ENCODE measurements at regions not wholly inside any gene's neighbourhood (a gene's known extent, or its start where the extent isn't known, plus 50 kb on each side); places are given as distances from the start of the nearest gene placed in this dataset.
A peak's percentile ranks its signal among the peaks of the same experiment; 100 is the strongest.

GRCh38 chr2:145185696-145186095 lies 665.8 kb upstream of the ZEB2 start:
- intact Hi-C loops (cut with DNase I): no loop called here
- H3K4me1 ChIP-seq: no peaks in the 10 kb centered on the region
- no peak for TF ChIP-seq EP300 (IDR thresholded peaks at IDR 0.05)
- TF ChIP-seq POLR2AphosphoS5 (IDR thresholded peaks at IDR 0.05): no peak
- no peak for TF ChIP-seq POLR2A (IDR thresholded peaks at IDR 0.05)
- TF ChIP-seq CTCF (IDR thresholded peaks at IDR 0.05): no peak
- H3K9me3 ChIP-seq: no peaks in the 10 kb centered on the region
- no peaks in the 10 kb centered on the region for H3K36me3 ChIP-seq
- no peaks in the 10 kb centered on the region for H3K27me3 ChIP-seq
- no peak overlapping the region for H3K4me3 ChIP-seq
- 95 to 97% methylated on average over 3 of the region's 3 CpGs for WGBS, 2 donors
- no peak for DNase-seq
- peak overlapping the region in 1 of 4 donors; percentile 37 for H3K27ac ChIP-seq

GRCh38 chr2:145184741-145185651 lies 665.1 kb upstream of the ZEB2 start:
- H3K9me3 ChIP-seq: no peaks in the 10 kb centered on the region
- H3K36me3 ChIP-seq: no peaks in the 10 kb centered on the region
- H3K27me3 ChIP-seq: no peaks in the 10 kb centered on the region
- H3K27ac ChIP-seq: peak overlapping the region in 1 of 4 donors; percentile 37
- DNase-seq: no peak
- intact Hi-C loops (cut with DNase I): no loop called here
- 63 to 64% methylated on average over 5 of the region's 5 CpGs for WGBS, 2 donors
- H3K4me3 ChIP-seq: no peak overlapping the region
- TF ChIP-seq POLR2A (IDR thresholded peaks at IDR 0.05): no peak
- H3K4me1 ChIP-seq: no peaks in the 10 kb centered on the region

GRCh38 chr2:145169285-145169684 lies 649.4 kb upstream of the ZEB2 start:
- no peak for DNase-seq
- intact Hi-C loops (cut with DNase I): no loop called here
- WGBS, 2 donors: 83 to 91% methylated on average over 2 of the region's 2 CpGs
- H3K4me1 ChIP-seq: no peaks in the 10 kb centered on the region
- H3K9me3 ChIP-seq: no peaks in the 10 kb centered on the region
- TF ChIP-seq POLR2A (IDR thresholded peaks at IDR 0.05): no peak
- no peak for TF ChIP-seq POLR2AphosphoS5 (IDR thresholded peaks at IDR 0.05)
- no peak for TF ChIP-seq CTCF (IDR thresholded peaks at IDR 0.05)
- no peak for TF ChIP-seq EP300 (IDR thresholded peaks at IDR 0.05)
- H3K36me3 ChIP-seq: no peaks in the 10 kb centered on the region
- no peak overlapping the region for H3K27ac ChIP-seq
- H3K27me3 ChIP-seq: no peaks in the 10 kb centered on the region
- no peak overlapping the region for H3K4me3 ChIP-seq

- intact Hi-C loops (cut with DNase I): no loop called here
- Histone ChIP-seq H3K27me3 (no peaks in the 10 kb centered on the region), H3K36me3 (no peaks in the 10 kb centered on the region), H3K9me3 (no peaks in the 10 kb centered on the region), H3K4me3 (no peak overlapping the region), H3K27ac (no peak overlapping the region), H3K4me1 (no peaks in the 10 kb centered on the region)
- WGBS, 2 donors: 84 to 91% methylated on average over 5 of the region's 5 CpGs
- TF ChIP-seq EP300 (IDR thresholded peaks at IDR 0.05) (no peak), POLR2AphosphoS5 (IDR thresholded peaks at IDR 0.05) (no peak), CTCF (IDR thresholded peaks at IDR 0.05) (no peak), POLR2A (IDR thresholded peaks at IDR 0.05) (no peak)
- DNase-seq: no peak
These were observed 648.2 kb upstream of the ZEB2 start for GRCh38 chr2:145168091-145168490.

GRCh38 chr2:145166731-145167302 lies 646.9 kb upstream of the ZEB2 start:
- H3K27ac ChIP-seq: no peak overlapping the region
- H3K27me3 ChIP-seq: no peaks in the 10 kb centered on the region
- intact Hi-C loops (cut with DNase I): no loop called here
- DNase-seq: no peak
- H3K36me3 ChIP-seq: no peaks in the 10 kb centered on the region
- no peak for TF ChIP-seq CTCF (IDR thresholded peaks at IDR 0.05)
- TF ChIP-seq POLR2A (IDR thresholded peaks at IDR 0.05): no peak
- TF ChIP-seq POLR2AphosphoS5 (IDR thresholded peaks at IDR 0.05): no peak
- TF ChIP-seq EP300 (IDR thresholded peaks at IDR 0.05): no peak
- H3K4me3 ChIP-seq: no peak overlapping the region
- no peaks in the 10 kb centered on the region for H3K9me3 ChIP-seq
- no peaks in the 10 kb centered on the region for H3K4me1 ChIP-seq

Data from sigmoid colon (tissue), 6 donors.